ENCODE measurements at regions not wholly inside any gene's neighbourhood (a gene's known extent, or its start where the extent isn't known, plus 50 kb on each side); places are given as distances from the start of the nearest gene placed in this dataset.

DNA sequence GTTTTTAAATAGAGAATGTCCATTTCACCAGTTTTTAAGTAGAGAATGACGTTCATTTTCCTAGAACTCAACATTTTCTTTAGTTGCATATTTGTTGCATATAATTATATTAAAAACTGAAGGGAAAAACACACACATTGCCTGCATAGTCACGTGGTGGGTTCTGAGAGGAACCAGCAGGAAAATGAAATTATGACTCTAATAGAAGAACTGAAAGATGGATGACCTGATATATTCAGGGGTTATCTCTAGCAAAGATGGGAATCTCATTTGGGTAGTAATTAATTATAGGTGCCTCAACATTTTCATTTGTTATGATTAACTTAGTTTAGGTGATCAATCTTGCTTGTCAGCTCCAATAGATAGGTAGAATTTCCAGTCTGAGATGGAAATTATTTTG lies 288.3 kb downstream of the TRIB2 start:
- DNase-seq (no peak), ATAC-seq (no peak), FAIRE-seq (no peak)
- Histone ChIP-seq H3K27ac (no peak overlapping the region), H3K27me3 (no peaks in the 10 kb centered on the region), H3K4me1 (peaks cover 0 to 16% (median 4%) of the 10 kb centered on the region in 3 donors), H3K36me3 (no peaks in the 10 kb centered on the region), H3K9me3 (no peaks in the 10 kb centered on the region), H3K4me3 (no peak overlapping the region)
- 49 to 69% methylated on average over 2 of the region's 2 CpGs for WGBS, 2 donors
- intact Hi-C loops (cut with DNase I): loop anchor here in 2 of 3 donors (10.0 kb wide), 2 partner anchors 1140 to 1180 kb away; no protein-coding TSS in a partner anchor
- no peak for TF ChIP-seq CTCF (IDR thresholded peaks at IDR 0.05)

GRCh38 chr2:13005761-13006335 lies 289.1 kb downstream of the TRIB2 start:
- no peak overlapping the region for H3K4me3 ChIP-seq
- no peak for TF ChIP-seq CTCF (IDR thresholded peaks at IDR 0.05)
- no peak for DNase-seq
- H3K27ac ChIP-seq: no peak overlapping the region
- ATAC-seq: no peak
- FAIRE-seq: no peak
- H3K36me3 ChIP-seq: no peaks in the 10 kb centered on the region
- WGBS, 2 donors: 81 to 84% methylated on average over 7 of the region's 7 CpGs
- no peaks in the 10 kb centered on the region for H3K9me3 ChIP-seq
- peaks cover 0 to 12% (median 4%) of the 10 kb centered on the region in 3 donors for H3K4me1 ChIP-seq
- H3K27me3 ChIP-seq: no peaks in the 10 kb centered on the region
- intact Hi-C loops (cut with DNase I): loop anchor here in 2 of 3 donors (10.0 kb wide), 2 partner anchors 1141 to 1181 kb away; no protein-coding TSS in a partner anchor

GRCh38 chr2:13006426-13006825 lies 289.7 kb downstream of the TRIB2 start:
- FAIRE-seq (no peak), ATAC-seq (peak in 1 of 4 donors; percentile 17), DNase-seq (no peak)
- Histone ChIP-seq H3K4me1 (peaks cover 0 to 12% (median 4%) of the 10 kb centered on the region in 3 donors), H3K9me3 (no peaks in the 10 kb centered on the region), H3K36me3 (no peaks in the 10 kb centered on the region), H3K4me3 (no peak overlapping the region), H3K27ac (no peak overlapping the region), H3K27me3 (no peaks in the 10 kb centered on the region)
- intact Hi-C loops (cut with DNase I): loop anchor here in 2 of 3 donors (10.0 kb wide), 2 partner anchors 1142 to 1182 kb away; no protein-coding TSS in a partner anchor
- 51 to 65% methylated on average over 4 of the region's 4 CpGs for WGBS, 2 donors
- no peak for TF ChIP-seq CTCF (IDR thresholded peaks at IDR 0.05)

DNA sequence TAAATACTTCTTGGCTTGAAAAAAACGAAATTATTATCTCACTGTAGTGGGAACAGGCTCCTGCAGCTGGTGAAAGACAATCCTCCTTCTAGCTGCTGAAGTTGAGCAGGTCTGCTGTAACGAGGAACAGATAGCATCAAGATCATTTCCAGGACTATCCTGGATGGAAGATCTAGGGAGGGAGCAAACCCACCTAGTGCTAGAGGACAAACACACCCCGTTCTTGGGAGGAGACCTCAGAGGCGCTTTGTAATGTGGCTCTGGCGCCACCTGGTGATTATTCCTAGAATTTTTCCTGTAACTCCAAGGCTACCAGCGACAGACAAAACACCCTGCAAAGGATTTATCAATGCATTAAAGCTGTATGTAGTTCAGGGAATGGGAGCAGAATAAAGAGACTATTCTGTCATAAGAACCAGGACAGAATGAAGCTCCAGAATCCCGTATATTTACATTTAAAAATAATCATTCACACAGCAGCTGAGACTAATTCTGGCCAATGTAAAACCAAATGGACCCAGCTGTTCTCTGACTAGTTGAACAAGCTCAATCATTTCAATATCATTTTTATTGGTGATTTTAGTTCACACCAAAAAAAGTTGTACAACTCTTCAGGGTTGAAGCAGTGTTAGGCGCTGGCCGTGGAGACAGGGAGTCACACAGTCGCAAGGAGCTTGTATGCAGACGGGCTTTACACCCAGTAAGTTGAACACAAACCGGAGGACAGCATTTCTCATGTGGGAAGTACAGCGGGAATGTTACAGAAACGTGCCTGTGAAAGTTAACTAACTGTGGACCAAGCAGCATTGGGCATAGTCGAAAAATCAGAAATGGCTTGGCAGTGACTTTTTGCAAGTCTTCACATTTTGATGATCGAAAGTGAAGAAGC lies 290.3 kb downstream of the TRIB2 start:
- Histone ChIP-seq H3K9me3 (no peaks in the 10 kb centered on the region), H3K36me3 (no peaks in the 10 kb centered on the region), H3K4me1 (peaks cover 0 to 12% (median 4%) of the 10 kb centered on the region in 3 donors), H3K4me3 (no peak overlapping the region), H3K27me3 (no peaks in the 10 kb centered on the region), H3K27ac (no peak overlapping the region)
- ATAC-seq: peak; percentile 84 to 96 (median 92)
- intact Hi-C loops (cut with DNase I): loop anchor here in 2 of 3 donors (10.0 kb wide), 2 partner anchors 1142 to 1182 kb away; no protein-coding TSS in a partner anchor
- 16 to 22% methylated on average over 16 of the region's 16 CpGs for WGBS, 2 donors
- TF ChIP-seq CTCF (IDR thresholded peaks at IDR 0.05): peak; percentile 64 to 91 (median 85)
- peak in 4 of 6 donors; percentile 26 to 68 (median 32) for DNase-seq
- peak; percentile 29 for FAIRE-seq

All from pancreas (tissue), 10 donors.